Tibial artery (tissue), 4 donors: ENCODE measurements at regions not wholly inside any gene's neighbourhood (a gene's known extent, or its start where the extent isn't known, plus 50 kb on each side); places are given as distances from the start of the nearest gene placed in this dataset.
"Not testable (repeated sequence)": the region's sequence is repeated elsewhere in the genome, so short reads cannot be mapped to it uniquely, and the experiment has no call there.

Experiments
- DNase-seq, 2 donors: peaks; one replicate each; pipeline ENCODE4 v3.0.0-alpha.2; 2019
- H3K27ac ChIP-seq, 2 donors: fragments of 200-600 bp; sonication (generic) in 1 of 2; 1 replicate in 1 of 2; 2 replicates in 1 of 2; pipeline ENCODE4 v1.5.1; 2018 to 2019; ENCODE audit warnings: mild to moderate bottlenecking in 1 of 2
- H3K27me3 ChIP-seq, 2 donors: fragments of 200-600 bp; sonication (generic) in 1 of 2; one replicate each; pipeline versions ENCODE4 v1.5.1 to v1.6.0; 2016 to 2019
- H3K36me3 ChIP-seq, 3 donors: fragments of 200-600 bp; sonication (generic) in 2 of 3; one replicate each; pipeline ENCODE4 v1.5.1; 2016 to 2019; ENCODE audit warnings: mild to moderate bottlenecking in 2 of 3
- H3K4me1 ChIP-seq, 4 donors: fragments of 200-600 bp; sonication (generic) in 2 of 4; 1 replicate in 3 of 4; 2 replicates in 1 of 4; pipeline ENCODE4 v1.5.1; 2016 to 2019
- H3K4me3 ChIP-seq, 2 donors: fragments of 200-600 bp; sonication (generic) in 1 of 2; 1 replicate in 1 of 2; 2 replicates in 1 of 2; pipeline ENCODE4 v1.5.1; 2018 to 2019; ENCODE audit warnings: mild to moderate bottlenecking in 2 of 2
- H3K9me3 ChIP-seq, 3 donors: fragments of 200-600 bp; sonication (generic) in 1 of 3; one replicate each; pipeline ENCODE4 v1.5.1; 2016 to 2019
- intact Hi-C: fragments of 100-400 bp; cut with DNase I; formaldehyde crosslinking; loops from one replicate; pipeline ENCODE4 v1.15.0; 2023; ENCODE audit warnings: low total_unique reads
- TF ChIP-seq, protein P1 (sequence below), 2 experiments: fragments of 200-600 bp in 1 of 2; fragments of 450-650 bp in 1 of 2; IDR thresholded peaks; one replicate each; pipeline ENCODE4 v1.5.1; 2017 to 2019; ENCODE audit warnings: antibody characterized with exemption in 2 of 2, mild to moderate bottlenecking in 1 of 2, moderate library complexity in 1 of 2

DNA sequence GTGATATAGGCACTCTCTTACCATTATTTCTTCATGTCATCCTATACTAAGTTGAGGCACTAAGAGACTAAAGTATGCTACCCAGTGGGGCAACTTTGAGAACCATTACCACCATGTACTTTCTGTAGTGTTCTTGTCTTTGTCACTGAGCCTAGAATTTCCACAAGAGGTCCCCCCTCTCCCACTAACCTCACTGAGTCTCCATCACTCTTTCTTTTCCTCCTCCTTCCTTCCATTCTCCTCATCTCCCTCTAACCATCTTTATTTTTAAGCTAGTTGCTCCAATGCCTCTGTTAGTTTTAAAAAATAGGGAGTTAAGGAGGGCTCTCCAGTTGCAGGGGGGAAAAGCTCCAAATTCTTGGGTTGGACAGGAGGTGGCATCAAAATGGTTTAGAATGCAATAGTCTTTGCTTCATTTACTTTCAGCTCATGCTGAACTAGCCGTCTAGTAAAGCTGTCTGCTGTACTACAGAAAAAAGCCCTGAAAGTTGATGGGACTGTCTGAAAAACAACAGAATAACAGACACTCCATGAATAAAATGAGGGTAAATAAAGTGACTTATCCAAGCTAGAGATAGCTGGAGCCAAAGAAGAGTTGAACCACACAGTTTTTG, 85.1 kb upstream of the MYRIP start:
- Histone ChIP-seq H3K9me3 (no peaks in the 10 kb centered on the region), H3K4me1 (no peaks in the 10 kb centered on the region), H3K27ac (no peak overlapping the region), H3K36me3 (no peaks in the 10 kb centered on the region), H3K4me3 (no peak overlapping the region), H3K27me3 (no peaks in the 10 kb centered on the region)
- TF ChIP-seq, protein P1, sequence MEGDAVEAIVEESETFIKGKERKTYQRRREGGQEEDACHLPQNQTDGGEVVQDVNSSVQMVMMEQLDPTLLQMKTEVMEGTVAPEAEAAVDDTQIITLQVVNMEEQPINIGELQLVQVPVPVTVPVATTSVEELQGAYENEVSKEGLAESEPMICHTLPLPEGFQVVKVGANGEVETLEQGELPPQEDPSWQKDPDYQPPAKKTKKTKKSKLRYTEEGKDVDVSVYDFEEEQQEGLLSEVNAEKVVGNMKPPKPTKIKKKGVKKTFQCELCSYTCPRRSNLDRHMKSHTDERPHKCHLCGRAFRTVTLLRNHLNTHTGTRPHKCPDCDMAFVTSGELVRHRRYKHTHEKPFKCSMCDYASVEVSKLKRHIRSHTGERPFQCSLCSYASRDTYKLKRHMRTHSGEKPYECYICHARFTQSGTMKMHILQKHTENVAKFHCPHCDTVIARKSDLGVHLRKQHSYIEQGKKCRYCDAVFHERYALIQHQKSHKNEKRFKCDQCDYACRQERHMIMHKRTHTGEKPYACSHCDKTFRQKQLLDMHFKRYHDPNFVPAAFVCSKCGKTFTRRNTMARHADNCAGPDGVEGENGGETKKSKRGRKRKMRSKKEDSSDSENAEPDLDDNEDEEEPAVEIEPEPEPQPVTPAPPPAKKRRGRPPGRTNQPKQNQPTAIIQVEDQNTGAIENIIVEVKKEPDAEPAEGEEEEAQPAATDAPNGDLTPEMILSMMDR (IDR thresholded peaks at IDR 0.05) = peak; percentile 43 to 49
- intact Hi-C loops = no loop called here
- no peak for DNase-seq

- no peak overlapping the region for H3K27ac ChIP-seq
- no peaks in the 10 kb centered on the region for H3K9me3 ChIP-seq
- H3K36me3 ChIP-seq = no peaks in the 10 kb centered on the region
- intact Hi-C loops = loop anchor here (5.0 kb wide), 1 partner anchor 452 kb away; no protein-coding TSS in a partner anchor
- H3K4me1 ChIP-seq = no peaks in the 10 kb centered on the region
- TF ChIP-seq, protein P1 (IDR thresholded peaks at IDR 0.05) = no peak
- H3K4me3 ChIP-seq = no peak overlapping the region
- no peaks in the 10 kb centered on the region for H3K27me3 ChIP-seq
- DNase-seq = no peak
Measured at GRCh38 chr3:39725321-39725720, 84.1 kb upstream of the MYRIP start.

DNA sequence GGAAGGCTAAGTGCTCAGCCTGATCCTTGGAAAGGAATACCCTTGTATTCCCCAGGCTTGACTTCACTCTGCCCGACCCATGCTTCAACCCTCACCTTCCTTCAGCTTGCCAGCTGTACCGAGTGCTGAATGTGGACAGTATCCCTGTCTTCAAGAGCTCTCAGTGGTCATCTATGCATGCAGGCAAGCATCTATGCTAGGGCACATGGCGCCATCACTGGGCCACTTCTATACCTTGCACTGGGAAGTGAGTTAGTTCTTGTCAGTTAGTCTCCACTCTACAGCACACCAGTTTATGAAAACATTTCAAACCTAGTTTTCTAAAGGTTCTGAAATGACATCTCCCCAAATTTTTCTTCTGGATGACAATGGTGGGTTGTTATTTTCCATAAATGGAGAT, 82.0 kb upstream of the MYRIP start:
- H3K4me3 ChIP-seq = no peak overlapping the region

GRCh38 chr3:39733804-39734203, 75.6 kb upstream of the MYRIP start:
- H3K9me3 ChIP-seq = no peaks in the 10 kb centered on the region
- DNase-seq = no peak
- intact Hi-C loops = no loop called here
- no peaks in the 10 kb centered on the region for H3K27me3 ChIP-seq
- TF ChIP-seq, protein P1 (IDR thresholded peaks at IDR 0.05) = no peak
- H3K27ac ChIP-seq = no peak overlapping the region
- no peaks in the 10 kb centered on the region for H3K4me1 ChIP-seq
- H3K4me3 ChIP-seq = no peak overlapping the region
- no peaks in the 10 kb centered on the region for H3K36me3 ChIP-seq

More for the DNA sequence above, 82.0 kb upstream of the MYRIP start:
- Histone ChIP-seq H3K27me3 (no peaks in the 10 kb centered on the region), H3K27ac (no peak overlapping the region), H3K9me3 (no peaks in the 10 kb centered on the region), H3K36me3 (no peaks in the 10 kb centered on the region), H3K4me1 (no peaks in the 10 kb centered on the region)
- TF ChIP-seq, protein P1 (IDR thresholded peaks at IDR 0.05) = no peak
- intact Hi-C loops = loop anchor here (5.0 kb wide), 1 partner anchor 450 kb away; no protein-coding TSS in a partner anchor
- DNase-seq = no peak

DNA sequence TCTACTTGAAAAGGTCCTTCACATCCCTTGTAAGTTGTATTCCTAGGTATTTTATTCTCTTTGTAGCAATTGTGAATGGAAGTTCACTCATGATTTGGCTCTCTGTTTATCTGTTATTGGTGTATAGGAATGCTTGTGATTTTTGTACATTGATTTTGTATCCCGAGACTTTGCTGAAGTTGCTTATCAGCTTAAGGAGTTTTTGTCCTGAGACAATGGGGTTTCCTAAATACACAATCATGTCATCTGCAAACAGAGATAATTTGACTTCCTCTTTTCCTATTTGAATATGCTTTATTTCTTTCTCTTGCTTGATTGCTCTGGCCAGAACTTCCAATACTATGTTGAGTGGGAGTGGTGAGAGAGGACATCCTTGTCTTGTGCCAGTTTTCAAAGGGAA, 69.8 kb upstream of the MYRIP start:
- DNase-seq, H3K4me1 ChIP-seq, intact Hi-C loops, H3K27me3 ChIP-seq, H3K9me3 ChIP-seq, H3K36me3 ChIP-seq, H3K27ac ChIP-seq, H3K4me3 ChIP-seq: not testable (repeated sequence)

GRCh38 chr3:39744746-39745145, 64.7 kb upstream of the MYRIP start:
- no peak for DNase-seq
- H3K36me3 ChIP-seq = no peaks in the 10 kb centered on the region
- no peaks in the 10 kb centered on the region for H3K9me3 ChIP-seq
- TF ChIP-seq, protein P1 (IDR thresholded peaks at IDR 0.05) = no peak
- H3K27me3 ChIP-seq = no peaks in the 10 kb centered on the region
- H3K27ac ChIP-seq = no peak overlapping the region
- H3K4me1 ChIP-seq = no peaks in the 10 kb centered on the region
- intact Hi-C loops = no loop called here
- H3K4me3 ChIP-seq = no peak overlapping the region
